ENCODE measurements at regions not wholly inside any gene's neighbourhood (a gene's known extent, or its start where the extent isn't known, plus 50 kb on each side); places are given as distances from the start of the nearest gene placed in this dataset.
"Not testable (repeated sequence)": the region's sequence is repeated elsewhere in the genome, so short reads cannot be mapped to it uniquely, and the experiment has no call there.

DNA sequence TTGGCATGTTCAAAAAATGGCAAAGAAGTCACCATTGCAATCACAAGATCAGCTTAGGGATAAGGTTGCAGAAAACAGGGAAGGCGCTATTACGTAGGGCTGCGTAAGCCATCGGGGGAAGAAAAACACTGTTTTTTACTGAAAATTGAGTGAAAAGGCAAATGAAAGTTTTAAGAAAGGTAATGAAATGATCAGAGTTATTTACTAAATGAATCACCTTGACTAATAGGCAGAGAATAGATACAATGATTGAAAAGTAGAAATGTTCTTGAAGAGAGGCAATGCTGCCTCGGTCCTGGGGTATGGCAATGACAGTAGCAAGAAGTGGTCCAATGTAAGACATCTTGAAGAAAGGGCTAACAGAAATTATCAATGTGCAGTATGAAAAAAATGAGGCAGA lies 1227.8 kb upstream of the ZEB2 start:
- TF ChIP-seq, protein P1, sequence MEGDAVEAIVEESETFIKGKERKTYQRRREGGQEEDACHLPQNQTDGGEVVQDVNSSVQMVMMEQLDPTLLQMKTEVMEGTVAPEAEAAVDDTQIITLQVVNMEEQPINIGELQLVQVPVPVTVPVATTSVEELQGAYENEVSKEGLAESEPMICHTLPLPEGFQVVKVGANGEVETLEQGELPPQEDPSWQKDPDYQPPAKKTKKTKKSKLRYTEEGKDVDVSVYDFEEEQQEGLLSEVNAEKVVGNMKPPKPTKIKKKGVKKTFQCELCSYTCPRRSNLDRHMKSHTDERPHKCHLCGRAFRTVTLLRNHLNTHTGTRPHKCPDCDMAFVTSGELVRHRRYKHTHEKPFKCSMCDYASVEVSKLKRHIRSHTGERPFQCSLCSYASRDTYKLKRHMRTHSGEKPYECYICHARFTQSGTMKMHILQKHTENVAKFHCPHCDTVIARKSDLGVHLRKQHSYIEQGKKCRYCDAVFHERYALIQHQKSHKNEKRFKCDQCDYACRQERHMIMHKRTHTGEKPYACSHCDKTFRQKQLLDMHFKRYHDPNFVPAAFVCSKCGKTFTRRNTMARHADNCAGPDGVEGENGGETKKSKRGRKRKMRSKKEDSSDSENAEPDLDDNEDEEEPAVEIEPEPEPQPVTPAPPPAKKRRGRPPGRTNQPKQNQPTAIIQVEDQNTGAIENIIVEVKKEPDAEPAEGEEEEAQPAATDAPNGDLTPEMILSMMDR (IDR thresholded peaks at IDR 0.05; ENCODE audit: unreplicated experiment) = no peak
- Mint-ChIP-seq H3K27ac (ENCODE audit: low read depth, unreplicated experiment) (peak overlapping the region; percentile 24), H3K4me1 (ENCODE audit: insufficient read depth, unreplicated experiment) (peaks cover 29% of the 10 kb centered on the region), H3K36me3 (ENCODE audit: insufficient read depth, unreplicated experiment) (no peaks in the 10 kb centered on the region), H3K9me3 (ENCODE audit: unreplicated experiment) (no peaks in the 10 kb centered on the region), H3K4me3 (ENCODE audit: unreplicated experiment) (no peak overlapping the region), H3K27me3 (ENCODE audit: insufficient read depth, unreplicated experiment) (no peaks in the 10 kb centered on the region)
- intact Hi-C loops (cut with micrococcal nuclease) = no loop called here
- no peak for DNase-seq (ENCODE audit: unreplicated experiment)
- ChIA-PET POLR2A (no interaction called here), CTCF (interaction anchor here (0.7 kb wide), 1 partner anchor 36 kb away, joined by 3 read pairs; no protein-coding TSS in a partner anchor)
- BruUV-seq (replicated peaks) = no TSS peak

DNA sequence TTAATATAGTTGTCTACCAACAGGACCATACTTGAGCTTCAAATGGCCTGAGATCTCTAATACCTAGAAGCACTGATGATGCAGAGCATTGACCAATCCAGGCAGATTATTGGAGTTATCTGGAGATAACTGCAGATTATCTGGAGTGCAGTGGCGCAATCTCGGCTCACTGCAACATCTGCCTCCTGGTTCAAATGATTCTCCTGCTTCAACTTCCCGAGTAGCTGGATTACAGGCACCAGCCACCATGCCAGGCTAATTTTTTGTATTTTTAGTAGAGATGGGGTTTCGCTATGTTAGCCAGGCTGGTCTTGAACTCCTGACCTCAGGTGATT lies 1225.4 kb upstream of the ZEB2 start:
- BruUV-seq (replicated peaks); H3K4me3 Mint-ChIP-seq (ENCODE audit: unreplicated experiment); POLR2A ChIA-PET; DNase-seq (ENCODE audit: unreplicated experiment); H3K27me3 Mint-ChIP-seq (ENCODE audit: insufficient read depth, unreplicated experiment); H3K36me3 Mint-ChIP-seq (ENCODE audit: insufficient read depth, unreplicated experiment); H3K4me1 Mint-ChIP-seq (ENCODE audit: insufficient read depth, unreplicated experiment); H3K9me3 Mint-ChIP-seq (ENCODE audit: unreplicated experiment); intact Hi-C loops (cut with micrococcal nuclease): not testable (repeated sequence)
- peak overlapping the region; percentile 1 for H3K27ac Mint-ChIP-seq (ENCODE audit: low read depth, unreplicated experiment)
- CTCF ChIA-PET = interaction anchor here (0.7 kb wide), 1 partner anchor 1103 kb away, joined by 3 read pairs; no protein-coding TSS in a partner anchor

DNA sequence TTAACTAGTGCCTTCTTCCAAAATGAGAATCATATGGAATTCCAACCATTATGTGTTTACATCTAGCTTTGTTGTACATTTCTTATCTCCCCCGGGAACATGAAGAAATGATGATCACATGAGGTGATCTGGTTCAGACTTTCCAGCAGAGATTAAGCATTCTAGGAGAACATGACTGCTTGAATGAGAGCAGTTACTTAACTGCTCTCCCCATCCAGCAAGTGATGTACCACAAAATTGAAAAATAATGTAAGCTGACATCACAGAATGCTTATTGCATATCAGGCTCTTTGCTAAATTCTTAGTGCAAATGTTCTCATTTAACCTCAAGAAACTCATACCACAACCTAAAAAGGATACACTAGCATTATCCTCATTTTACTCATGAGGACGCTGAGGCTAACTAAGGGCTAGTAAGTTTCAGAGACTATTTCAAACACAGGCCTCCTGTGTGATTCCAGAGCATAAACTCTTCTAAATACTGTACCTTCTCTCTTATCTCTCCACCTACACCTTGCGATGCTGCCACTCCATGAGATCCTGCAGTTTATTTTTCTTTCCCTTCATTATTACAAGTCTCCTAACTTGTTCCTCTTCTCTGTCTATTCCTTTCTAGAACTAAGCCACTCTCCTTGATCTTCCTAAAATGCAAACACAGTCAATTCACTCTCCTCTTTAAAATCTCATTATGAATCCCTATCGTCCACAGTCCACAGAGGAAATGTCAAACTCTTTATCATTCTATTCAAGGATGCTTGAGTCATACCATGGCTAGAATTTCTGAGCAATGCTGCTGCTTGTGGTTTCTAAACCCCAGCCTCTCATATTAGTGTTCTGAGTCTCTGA lies 1224.8 kb upstream of the ZEB2 start:
- BruUV-seq (replicated peaks) = no TSS peak
- TF ChIP-seq, protein P1 (IDR thresholded peaks at IDR 0.05; ENCODE audit: unreplicated experiment) = no peak
- DNase-seq (ENCODE audit: unreplicated experiment) = peak; percentile 51
- Mint-ChIP-seq H3K27ac (ENCODE audit: low read depth, unreplicated experiment) (peak overlapping the region; percentile 1), H3K36me3 (ENCODE audit: insufficient read depth, unreplicated experiment) (no peaks in the 10 kb centered on the region), H3K4me3 (ENCODE audit: unreplicated experiment) (no peak overlapping the region), H3K9me3 (ENCODE audit: unreplicated experiment) (no peaks in the 10 kb centered on the region), H3K4me1 (ENCODE audit: insufficient read depth, unreplicated experiment) (peaks cover 11% of the 10 kb centered on the region), H3K27me3 (ENCODE audit: insufficient read depth, unreplicated experiment) (no peaks in the 10 kb centered on the region)
- intact Hi-C loops (cut with micrococcal nuclease) = no loop called here
- CTCF ChIA-PET = no interaction called here
- POLR2A ChIA-PET = interaction anchor here (0.6 kb wide), 2 partner anchors 168 to 602 kb away, joined by 3 to 4 read pairs; no protein-coding TSS in a partner anchor

DNA sequence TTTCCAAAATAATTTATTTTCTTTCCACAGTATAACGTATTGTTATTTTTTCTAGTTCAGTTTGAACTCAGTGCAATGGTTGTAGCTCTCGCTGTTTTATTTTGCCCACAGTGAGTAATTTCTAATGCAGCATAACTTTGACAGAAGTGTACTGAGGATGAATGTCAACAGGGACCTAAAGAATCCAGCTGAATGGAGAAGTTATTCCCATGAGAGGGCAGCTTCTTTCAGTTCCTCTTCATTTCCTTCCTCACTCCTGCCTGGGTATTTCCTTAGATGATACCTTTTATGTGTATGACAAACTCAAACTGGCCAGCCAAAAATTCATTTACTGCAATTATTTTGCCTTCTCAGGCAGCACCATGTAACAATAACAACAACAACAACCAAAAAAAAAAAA lies 1223.1 kb upstream of the ZEB2 start:
- peaks cover 11% of the 10 kb centered on the region for H3K4me1 Mint-ChIP-seq (ENCODE audit: insufficient read depth, unreplicated experiment)
- no peak for DNase-seq (ENCODE audit: unreplicated experiment)
- no TSS peak for BruUV-seq (replicated peaks)
- H3K9me3 Mint-ChIP-seq (ENCODE audit: unreplicated experiment) = no peaks in the 10 kb centered on the region
- no peaks in the 10 kb centered on the region for H3K27me3 Mint-ChIP-seq (ENCODE audit: insufficient read depth, unreplicated experiment)
- no peak overlapping the region for H3K4me3 Mint-ChIP-seq (ENCODE audit: unreplicated experiment)
- intact Hi-C loops (cut with micrococcal nuclease) = no loop called here
- TF ChIP-seq, protein P1 (IDR thresholded peaks at IDR 0.05; ENCODE audit: unreplicated experiment) = no peak
- ChIA-PET CTCF (no interaction called here), POLR2A (no interaction called here)
- no peak overlapping the region for H3K27ac Mint-ChIP-seq (ENCODE audit: low read depth, unreplicated experiment)
- H3K36me3 Mint-ChIP-seq (ENCODE audit: insufficient read depth, unreplicated experiment) = no peaks in the 10 kb centered on the region

All from MCF 10A (cell line).